ENCODE measurements at regions not wholly inside any gene's neighbourhood (a gene's known extent, or its start where the extent isn't known, plus 50 kb on each side); places are given as distances from the start of the nearest gene placed in this dataset.

DNA sequence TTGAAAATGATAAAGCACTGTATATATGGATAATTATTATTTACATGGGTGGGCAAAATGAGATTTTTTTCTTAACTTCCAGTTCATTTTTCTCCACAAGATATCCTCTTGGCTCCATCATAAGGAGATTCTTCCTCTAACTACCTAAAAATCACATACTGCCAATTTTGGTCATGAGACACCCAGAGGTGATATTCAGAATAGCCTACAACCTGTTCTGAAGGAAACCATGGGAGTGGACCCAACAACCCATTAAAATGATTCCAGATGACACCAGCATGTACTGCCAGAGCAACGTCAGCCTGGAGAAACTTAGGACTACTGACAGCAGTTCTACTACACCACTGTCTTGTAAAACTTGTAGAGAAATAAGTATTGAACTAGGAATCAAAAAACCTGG, 136.3 kb upstream of the TMPO start:
- Histone ChIP-seq H3K9ac (ENCODE audit: control insufficient read depth, insufficient read depth, low read length) (no peak overlapping the region), H2AFZ (ENCODE audit: control insufficient read depth, low read depth, low read length) (no peak overlapping the region), H3K27me3 (replicated peaks in 1 of 2; ENCODE audit: control insufficient read depth in 2 of 2, insufficient read depth in 2 of 2, low read length in 1 of 2) (no peaks in the 10 kb centered on the region; a peak in 1 of 4 replicates), H3K4me3 (no peak overlapping the region), H4K20me1 (ENCODE audit: control insufficient read depth, insufficient read depth) (no peaks in the 10 kb centered on the region), H3K4me1 (ENCODE audit: control insufficient read depth, insufficient read depth, low read length) (no peaks in the 10 kb centered on the region), H3K79me2 (ENCODE audit: control insufficient read depth, insufficient read depth, low read length) (no peaks in the 10 kb centered on the region), H3K9me3 (replicated peaks; ENCODE audit: control insufficient read depth, insufficient read depth, low read length) (no peaks in the 10 kb centered on the region), H3K4me2 (ENCODE audit: control insufficient read depth, insufficient read depth) (no peak overlapping the region), H3K27ac (ENCODE audit: control insufficient read depth, insufficient read depth) (no peak overlapping the region), H3K36me3 (ENCODE audit: control insufficient read depth in 2 of 2, insufficient read depth in 2 of 2, low read length in 1 of 2) (no peaks in the 10 kb centered on the region)
- ATAC-seq = no peak
- no TSS peak for BruUV-seq (replicated peaks)
- POLR2A ChIA-PET = no interaction called here
- DNase-seq (ENCODE audit: low read depth, low spot score) = no peak
- CTCF ChIA-PET = no interaction called here
- FAIRE-seq = no peak
- TF ChIP-seq PKNOX1 (IDR thresholded peaks at IDR 0.05) = no peak
- 0 out of 6 replicates have a peak, but pooled peaks of 1 of the 3 experiments have one; percentile 7 for TF ChIP-seq CTCF (IDR thresholded peaks at IDR 0.05 in 2 of 3, conservative IDR thresholded peaks at IDR 0.05 in 1 of 3; ENCODE audit: control insufficient read depth in 2 of 3, extremely low read depth in 1 of 3, insufficient read depth in 1 of 3, low read depth in 3 of 3, low read length in 3 of 3)
- WGBS (ENCODE audit: insufficient coverage, insufficient replicate concordance, low lambda C conversion rate, missing lambda C conversion rate) = 0% methylated on average over 1 of the region's 1 CpG
- SMC1A ChIA-PET (ENCODE audit: uncharacterized antibody, unreplicated experiment) = no interaction called here
- RAD21 ChIA-PET (ENCODE audit: unreplicated experiment) = no interaction called here
- in situ Hi-C loops (cut with MboI) = loop anchor here (25.0 kb wide), 1 partner anchor 1067 kb away; no protein-coding TSS in a partner anchor
- intact Hi-C loops (cut with micrococcal nuclease; ENCODE audit: unreplicated experiment) = loop anchor here (5.0 to 10.0 kb wide), 2 partner anchors 662 to 1064 kb away; no protein-coding TSS in a partner anchor

- Histone ChIP-seq H3K27ac (ENCODE audit: control insufficient read depth, insufficient read depth) (no peak overlapping the region), H3K4me3 (no peak overlapping the region), H4K20me1 (ENCODE audit: control insufficient read depth, insufficient read depth) (no peaks in the 10 kb centered on the region), H2AFZ (ENCODE audit: control insufficient read depth, low read depth, low read length) (no peak overlapping the region), H3K79me2 (ENCODE audit: control insufficient read depth, insufficient read depth, low read length) (no peaks in the 10 kb centered on the region), H3K4me1 (ENCODE audit: control insufficient read depth, insufficient read depth, low read length) (no peaks in the 10 kb centered on the region), H3K9ac (ENCODE audit: control insufficient read depth, insufficient read depth, low read length) (no peak overlapping the region), H3K27me3 (replicated peaks in 1 of 2; ENCODE audit: control insufficient read depth in 2 of 2, insufficient read depth in 2 of 2, low read length in 1 of 2) (peaks cover 0 to 3% of the 10 kb centered on the region in 2 experiments; a peak in 1 of 4 replicates), H3K9me3 (replicated peaks; ENCODE audit: control insufficient read depth, insufficient read depth, low read length) (no peaks in the 10 kb centered on the region), H3K4me2 (ENCODE audit: control insufficient read depth, insufficient read depth) (no peak overlapping the region), H3K36me3 (ENCODE audit: control insufficient read depth in 2 of 2, insufficient read depth in 2 of 2, low read length in 1 of 2) (no peaks in the 10 kb centered on the region)
- intact Hi-C loops (cut with micrococcal nuclease; ENCODE audit: unreplicated experiment) (no loop called here), in situ Hi-C loops (cut with MboI) (loop anchor here (25.0 kb wide), 1 partner anchor 1073 kb away; no protein-coding TSS in a partner anchor)
- 43% methylated on average over 1 of the region's 1 CpG for WGBS (ENCODE audit: insufficient coverage, insufficient replicate concordance, low lambda C conversion rate, missing lambda C conversion rate)
- no TSS peak for BruUV-seq (replicated peaks)
- ATAC-seq = no peak
- no peak for DNase-seq (ENCODE audit: low read depth, low spot score)
- ChIA-PET RAD21 (ENCODE audit: unreplicated experiment) (interaction anchor here (0.5 kb wide), 1 partner anchor 55 kb away, joined by 3 read pairs; no protein-coding TSS in a partner anchor), POLR2A (no interaction called here), CTCF (interaction anchor here (1.0 to 2.4 kb wide), 2 partner anchors 11 to 15 kb away, joined by 6 to 8 read pairs; no protein-coding TSS in a partner anchor), SMC1A (ENCODE audit: uncharacterized antibody, unreplicated experiment) (interaction anchor here (0.7 kb wide), 1 partner anchor 573 kb away, joined by 3 read pairs; no protein-coding TSS in a partner anchor)
- no peak for FAIRE-seq
- TF ChIP-seq BRCA1 (IDR thresholded peaks at IDR 0.05; ENCODE audit: low read depth, low read length) (no peak), RELA (IDR thresholded peaks at IDR 0.05; ENCODE audit: borderline replicate concordance, partially characterized antibody) (no peak), ETV6 (conservative IDR thresholded peaks at IDR 0.05 in 1 of 2, IDR thresholded peaks at IDR 0.05 in 1 of 2; ENCODE audit: borderline replicate concordance in 1 of 2, low read depth in 1 of 2) (no peak), ZNF622 (IDR thresholded peaks at IDR 0.05) (no peak), CHD1 (IDR thresholded peaks at IDR 0.05; ENCODE audit: low read depth, low read length) (no peak), JUND (IDR thresholded peaks at IDR 0.05; ENCODE audit: low read depth, low read length) (no peak), ZNF384 (IDR thresholded peaks at IDR 0.05; ENCODE audit: borderline replicate concordance, low read depth, low read length) (no peak), RBBP5 (conservative IDR thresholded peaks at IDR 0.05) (no peak), PKNOX1 (IDR thresholded peaks at IDR 0.05) (no peak), TBL1XR1 (IDR thresholded peaks at IDR 0.05; ENCODE audit: low read depth, low read length) (no peak), SUPT20H (IDR thresholded peaks at IDR 0.05; ENCODE audit: borderline replicate concordance, control insufficient read depth, low read depth, low read length) (no peak), TCF7 (IDR thresholded peaks at IDR 0.05; ENCODE audit: borderline replicate concordance) (no peak)
Observed at GRCh38 chr12:98385641-98386040, 129.7 kb upstream of the TMPO start.
